A673 (cell line): ENCODE measurements at regions not wholly inside any gene's neighbourhood (a gene's known extent, or its start where the extent isn't known, plus 50 kb on each side); places are given as distances from the start of the nearest gene placed in this dataset.

ENCODE experiments used
- BruUV-seq: library from RNA; stranded (reverse); fragments of 400-500 nt; replicated peaks from 2 replicates; lab custom pipeline; 2021; lab: Mats Ljungman, UMichigan
- CTCF ChIA-PET: fragments of 300-600 bp; sonication (Branson Sonifier 250); formaldehyde crosslinking; loops from one replicate; lab custom pipeline; 2022; ENCODE audit warnings: antibody characterized with exemption; lab: Charles Lee
- POLR2A ChIA-PET: fragments of 300-600 bp; sonication (Branson Sonifier 250); formaldehyde crosslinking; loops from one replicate; lab custom pipeline; 2022; ENCODE audit warnings: antibody characterized with exemption; ENCODE audit not compliant: low non-redundant PET; lab: Charles Lee
- DNase-seq: peaks from one replicate; pipeline ENCODE4 v3.0.0-alpha.2; 2015; ENCODE audit warnings: low spot score
- H3K27ac ChIP-seq: fragments of 200-600 bp; sonication (generic); 2 replicates; pipeline ENCODE4 v1.5.1; 2016; ENCODE audit warnings: mixed run types, low read depth, mild to moderate bottlenecking, mixed read lengths, antibody characterized with exemption, low read length; ENCODE audit not compliant: poor library complexity, severe bottlenecking
- H3K27me3 ChIP-seq: fragments of 200-600 bp; sonication (generic); replicated peaks from 2 replicates; pipeline ENCODE4 v1.6.1; 2017; ENCODE audit warnings: mixed run types, low read depth, mild to moderate bottlenecking, mixed read lengths, antibody characterized with exemption, low read length; ENCODE audit not compliant: insufficient read depth, poor library complexity
- H3K36me3 ChIP-seq: fragments of 200-600 bp; sonication (generic); 2 replicates; pipeline ENCODE4 v1.6.1; 2016; ENCODE audit warnings: mixed run types, mild to moderate bottlenecking, mixed read lengths, antibody characterized with exemption, low read length; ENCODE audit not compliant: insufficient read depth, poor library complexity, severe bottlenecking
- H3K4me1 ChIP-seq: fragments of 200-600 bp; sonication (generic); 2 replicates; pipeline ENCODE4 v1.6.1; 2017; ENCODE audit warnings: mixed run types, mild to moderate bottlenecking, mixed read lengths, antibody characterized with exemption, low read length; ENCODE audit not compliant: insufficient read depth, poor library complexity, severe bottlenecking
- H3K4me3 ChIP-seq: fragments of 200-600 bp; sonication (generic); 2 replicates; pipeline ENCODE4 v1.5.1; 2016; ENCODE audit warnings: low read depth, mixed run types, mild to moderate bottlenecking, mixed read lengths, low read length; ENCODE audit not compliant: poor library complexity, severe bottlenecking
- H3K9me3 ChIP-seq: fragments of 200-600 bp; sonication (generic); 2 replicates; pipeline ENCODE4 v1.6.1; 2016; ENCODE audit warnings: mixed run types, low read depth, mild to moderate bottlenecking, mixed read lengths, antibody characterized with exemption, low read length; ENCODE audit not compliant: poor library complexity, severe bottlenecking
- CTCF ChIP-seq: fragments of 300-800, 200-600 bp; sonication (generic); conservative IDR thresholded peaks from 2 replicates; pipeline ENCODE4 v1.5.1; 2017; ENCODE audit warnings: low read depth, mild to moderate bottlenecking, antibody characterized with exemption, low read length, moderate library complexity, mixed read lengths
- EZH2 ChIP-seq: fragments of 200-600 bp; sonication (generic); IDR thresholded peaks from 2 replicates; pipeline ENCODE4 v1.6.1; 2017; ENCODE audit warnings: borderline replicate concordance, low read depth, mild to moderate bottlenecking, mixed read lengths, antibody characterized with exemption, low read length; ENCODE audit not compliant: poor library complexity, severe bottlenecking
- intact Hi-C: fragments of 100-400 bp; cut with micrococcal nuclease; formaldehyde crosslinking; loops from one replicate; pipeline ENCODE4 v1.10.0; 2022; ENCODE audit not compliant: unreplicated experiment

GRCh38 chr3:82186017-82186416 is 424.6 kb upstream of the GBE1 start:
- CTCF ChIA-PET = no interaction called here
- no peaks in the 10 kb centered on the region for H3K4me1 ChIP-seq
- no peaks in the 10 kb centered on the region for H3K9me3 ChIP-seq
- POLR2A ChIA-PET = no interaction called here
- no peaks in the 10 kb centered on the region for H3K27me3 ChIP-seq
- intact Hi-C loops = no loop called here
- no peak overlapping the region for H3K4me3 ChIP-seq
- no peaks in the 10 kb centered on the region for H3K36me3 ChIP-seq
- no peak overlapping the region for H3K27ac ChIP-seq
- no peak for TF ChIP-seq EZH2
- no peak for TF ChIP-seq CTCF
- no peak for DNase-seq
- BruUV-seq = no TSS peak

GRCh38 chr3:82179291-82179690 is 417.8 kb upstream of the GBE1 start:
- no TSS peak for BruUV-seq
- Histone ChIP-seq H3K9me3 (no peaks in the 10 kb centered on the region), H3K27me3 (no peaks in the 10 kb centered on the region), H3K36me3 (no peaks in the 10 kb centered on the region), H3K4me1 (no peaks in the 10 kb centered on the region), H3K27ac (no peak overlapping the region), H3K4me3 (no peak overlapping the region)
- ChIA-PET POLR2A (no interaction called here), CTCF (no interaction called here)
- intact Hi-C loops = no loop called here
- TF ChIP-seq CTCF = no peak
- no peak for TF ChIP-seq EZH2
- DNase-seq = no peak

- intact Hi-C loops = no loop called here
- POLR2A ChIA-PET = no interaction called here
- H3K4me1 ChIP-seq = no peaks in the 10 kb centered on the region
- H3K4me3 ChIP-seq = no peak overlapping the region
- TF ChIP-seq EZH2 = no peak
- no peak for TF ChIP-seq CTCF
- CTCF ChIA-PET = no interaction called here
- no peak for DNase-seq
- H3K27ac ChIP-seq = no peak overlapping the region
- BruUV-seq = no TSS peak
- no peaks in the 10 kb centered on the region for H3K36me3 ChIP-seq
- H3K27me3 ChIP-seq = no peaks in the 10 kb centered on the region
- H3K9me3 ChIP-seq = no peaks in the 10 kb centered on the region
Measured at GRCh38 chr3:82178291-82178690, 416.8 kb upstream of the GBE1 start.
